ENCODE measurements at regions not wholly inside any gene's neighbourhood (a gene's known extent, or its start where the extent isn't known, plus 50 kb on each side); places are given as distances from the start of the nearest gene placed in this dataset.

GRCh38 chr12:89217472-89217871 lies 134.8 kb downstream of the DUSP6 start:
- intact Hi-C loops (cut with DNase I) = loop anchor here in 2 of 10 donors (10.0 kb wide), 2 partner anchors 127 to 163 kb away; no protein-coding TSS in a partner anchor
- no peak for TF ChIP-seq POLR2A (IDR thresholded peaks at IDR 0.05)
- TF ChIP-seq, protein P1, sequence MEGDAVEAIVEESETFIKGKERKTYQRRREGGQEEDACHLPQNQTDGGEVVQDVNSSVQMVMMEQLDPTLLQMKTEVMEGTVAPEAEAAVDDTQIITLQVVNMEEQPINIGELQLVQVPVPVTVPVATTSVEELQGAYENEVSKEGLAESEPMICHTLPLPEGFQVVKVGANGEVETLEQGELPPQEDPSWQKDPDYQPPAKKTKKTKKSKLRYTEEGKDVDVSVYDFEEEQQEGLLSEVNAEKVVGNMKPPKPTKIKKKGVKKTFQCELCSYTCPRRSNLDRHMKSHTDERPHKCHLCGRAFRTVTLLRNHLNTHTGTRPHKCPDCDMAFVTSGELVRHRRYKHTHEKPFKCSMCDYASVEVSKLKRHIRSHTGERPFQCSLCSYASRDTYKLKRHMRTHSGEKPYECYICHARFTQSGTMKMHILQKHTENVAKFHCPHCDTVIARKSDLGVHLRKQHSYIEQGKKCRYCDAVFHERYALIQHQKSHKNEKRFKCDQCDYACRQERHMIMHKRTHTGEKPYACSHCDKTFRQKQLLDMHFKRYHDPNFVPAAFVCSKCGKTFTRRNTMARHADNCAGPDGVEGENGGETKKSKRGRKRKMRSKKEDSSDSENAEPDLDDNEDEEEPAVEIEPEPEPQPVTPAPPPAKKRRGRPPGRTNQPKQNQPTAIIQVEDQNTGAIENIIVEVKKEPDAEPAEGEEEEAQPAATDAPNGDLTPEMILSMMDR (IDR thresholded peaks at IDR 0.05) = no peak
- WGBS, 4 donors = 87 to 94% (median 89%) methylated on average over 2 of the region's 2 CpGs
- Histone ChIP-seq H3K36me3 (no peaks in the 10 kb centered on the region), H3K9me3 (peaks cover 0 to 6% (median 0%) of the 10 kb centered on the region in 12 donors), H3K27me3 (no peaks in the 10 kb centered on the region), H3K4me3 (no peak overlapping the region), H3K4me1 (peaks cover 0 to 16% (median 0%) of the 10 kb centered on the region in 12 donors), H3K27ac (no peak overlapping the region)
- ATAC-seq (no peak), DNase-seq (no peak)

- 89 to 100% (median 98%) methylated on average over 1 of the region's 1 CpG for WGBS, 4 donors
- no peak for ATAC-seq
- intact Hi-C loops (cut with DNase I) = loop anchor here in 2 of 10 donors (10.0 kb wide), 2 partner anchors 128 to 162 kb away; no protein-coding TSS in a partner anchor
Observed at GRCh38 chr12:89216211-89216952, 135.9 kb downstream of the DUSP6 start.

GRCh38 chr12:89215196-89215595 lies 137.1 kb downstream of the DUSP6 start:
- Histone ChIP-seq H3K27ac (no peak overlapping the region), H3K4me1 (peaks cover 0 to 28% (median 7%) of the 10 kb centered on the region in 12 donors), H3K27me3 (no peaks in the 10 kb centered on the region), H3K36me3 (no peaks in the 10 kb centered on the region), H3K9me3 (no peaks in the 10 kb centered on the region), H3K4me3 (no peak overlapping the region)
- intact Hi-C loops (cut with DNase I) = loop anchor here in 2 of 10 donors (10.0 kb wide), 2 partner anchors 130 to 160 kb away; no protein-coding TSS in a partner anchor
- no peak for DNase-seq
- no peak for ATAC-seq
- no peak for TF ChIP-seq POLR2A (IDR thresholded peaks at IDR 0.05)
- TF ChIP-seq, protein P1 (IDR thresholded peaks at IDR 0.05) = no peak
- 86 to 95% (median 89%) methylated on average over 1 of the region's 1 CpG for WGBS, 4 donors

More at GRCh38 chr12:89216211-89216952, 135.9 kb downstream of the DUSP6 start:
- TF ChIP-seq, protein P1 (IDR thresholded peaks at IDR 0.05) = no peak
- peaks cover 0 to 27% (median 5%) of the 10 kb centered on the region in 12 donors for H3K4me1 ChIP-seq
- H3K9me3 ChIP-seq = peaks cover 0 to 6% (median 0%) of the 10 kb centered on the region in 12 donors
- no peaks in the 10 kb centered on the region for H3K36me3 ChIP-seq
- H3K27me3 ChIP-seq = no peaks in the 10 kb centered on the region
- no peak overlapping the region for H3K27ac ChIP-seq
- DNase-seq = no peak
- no peak overlapping the region for H3K4me3 ChIP-seq

GRCh38 chr12:89213747-89214146 lies 138.6 kb downstream of the DUSP6 start:
- intact Hi-C loops (cut with DNase I) = loop anchor here in 6 of 10 donors (2.0 to 10.0 kb wide), 6 partner anchors 81 to 159 kb away; partner anchors contain the start of gene DUSP6 (in 1 of the 6)
- WGBS, 4 donors = 93 to 100% (median 98%) methylated on average over 1 of the region's 1 CpG
- peak overlapping the region in 8 of 12 donors; percentile 47 to 71 (median 62) for H3K27ac ChIP-seq

More at GRCh38 chr12:89213747-89214146, 138.6 kb downstream of the DUSP6 start:
- no peaks in the 10 kb centered on the region for H3K27me3 ChIP-seq
- no peak for ATAC-seq
- H3K9me3 ChIP-seq = no peaks in the 10 kb centered on the region
- H3K36me3 ChIP-seq = no peaks in the 10 kb centered on the region
- no peak for DNase-seq
- peaks cover 0 to 34% (median 8%) of the 10 kb centered on the region in 12 donors for H3K4me1 ChIP-seq
- TF ChIP-seq POLR2A (IDR thresholded peaks at IDR 0.05) = no peak
- TF ChIP-seq, protein P1 (IDR thresholded peaks at IDR 0.05) = no peak
- H3K4me3 ChIP-seq = no peak overlapping the region

Measured in heart left ventricle (tissue), 16 donors.